ENCODE measurements at regions not wholly inside any gene's neighbourhood (a gene's known extent, or its start where the extent isn't known, plus 50 kb on each side); places are given as distances from the start of the nearest gene placed in this dataset.

DNA sequence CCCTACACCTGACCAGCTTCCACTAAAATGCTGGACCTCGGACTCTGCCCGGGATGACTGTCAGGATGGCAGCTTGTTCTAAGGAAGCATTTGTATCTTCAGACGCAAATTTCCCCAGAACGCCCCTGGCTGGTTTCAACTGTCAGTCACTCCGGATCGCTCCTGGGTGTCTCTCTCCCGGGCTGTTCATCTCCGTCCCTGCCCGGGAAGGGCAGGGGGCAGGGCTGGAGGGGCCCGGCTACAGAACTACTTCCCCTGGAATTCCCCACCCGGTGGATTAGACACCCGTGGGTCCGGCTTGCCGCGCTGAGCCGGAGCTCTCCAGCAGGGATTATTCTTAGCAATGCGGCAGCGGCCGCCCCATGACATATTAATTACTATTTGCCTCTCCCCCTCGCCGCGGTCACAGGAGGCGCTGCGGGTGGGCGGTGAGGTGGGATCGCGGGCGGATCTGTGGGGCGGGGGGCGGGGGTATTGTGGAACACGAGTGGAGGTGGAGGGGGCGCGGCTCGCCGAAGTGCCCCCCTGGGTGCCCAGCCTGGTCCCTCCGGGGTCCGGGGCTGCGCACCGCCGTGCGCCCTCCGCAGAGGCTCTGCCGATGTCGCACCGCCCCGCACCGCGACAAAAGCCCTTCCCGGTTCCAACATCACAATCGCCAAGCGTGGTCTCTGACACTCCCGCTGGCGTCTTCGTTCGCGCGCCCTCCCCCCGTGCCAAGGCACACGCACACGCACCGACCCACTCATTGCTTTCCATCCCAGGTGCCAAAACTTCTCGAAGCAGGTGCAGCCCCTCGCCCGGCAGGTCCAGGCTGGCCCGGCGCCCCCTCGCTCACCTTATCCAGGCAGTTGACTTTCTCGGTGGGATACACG is 276.1 kb upstream of the NEBL start:
- Histone ChIP-seq H3K23ac (ENCODE audit: low read length in 2 of 2) (peak overlapping the region in 1 of 2 experiments; percentile 77), H3K9me3 (ENCODE audit: control insufficient read depth, low read length) (no peaks in the 10 kb centered on the region), H2BK12ac (ENCODE audit: low read length in 2 of 2) (no peak overlapping the region), H3K27ac (ENCODE audit: low read length, poor library complexity, severe bottlenecking) (no peak overlapping the region), H3K4me1 (ENCODE audit: control insufficient read depth, insufficient read depth, low read depth, low read length) (peaks cover 15% of the 10 kb centered on the region), H2AK5ac (ENCODE audit: low read length, severe bottlenecking) (no peak overlapping the region), H3K14ac (ENCODE audit: low read length in 2 of 2) (no peak overlapping the region), H3K36me3 (ENCODE audit: control insufficient read depth in 1 of 2, insufficient read depth in 2 of 2, low read depth in 1 of 2, low read length in 2 of 2) (no peaks in the 10 kb centered on the region), H3K27me3 (ENCODE audit: control insufficient read depth in 1 of 2, insufficient read depth in 1 of 2, low read length in 2 of 2) (peaks cover 26 to 35% of the 10 kb centered on the region in 2 experiments), H3K4ac (ENCODE audit: low read depth in 1 of 2, low read length in 2 of 2) (no peak overlapping the region), H3K9ac (ENCODE audit: low read length) (no peak overlapping the region), H2BK15ac (ENCODE audit: low read depth, poor library complexity, severe bottlenecking) (no peak overlapping the region), H2BK5ac (ENCODE audit: low read depth, low read length, poor library complexity, severe bottlenecking) (no peak overlapping the region), H3K79me1 (replicated peaks; ENCODE audit: low read length, poor library complexity, severe bottlenecking) (no peaks in the 10 kb centered on the region), H3K4me3 (ENCODE audit: insufficient read depth in 1 of 2, low read depth in 1 of 2, low read length in 2 of 2) (peak overlapping the region; percentile 69 to 70), H3K18ac (ENCODE audit: low read depth in 1 of 2, low read length in 2 of 2) (peak overlapping the region in 1 of 2 experiments; percentile 28), H2AFZ (ENCODE audit: low read depth, low read length) (peak overlapping the region; percentile 1), H4K91ac (ENCODE audit: low read length) (no peak overlapping the region), H3K4me2 (ENCODE audit: low read length, poor library complexity, severe bottlenecking) (peak overlapping the region; percentile 96), H2BK120ac (ENCODE audit: low read depth, low read length) (no peak overlapping the region), H4K8ac (ENCODE audit: low read length) (no peak overlapping the region)
- WGBS, result 2% methylated on average over 46 of the region's 69 CpGs
- peak; percentile 44 for DNase-seq

DNA sequence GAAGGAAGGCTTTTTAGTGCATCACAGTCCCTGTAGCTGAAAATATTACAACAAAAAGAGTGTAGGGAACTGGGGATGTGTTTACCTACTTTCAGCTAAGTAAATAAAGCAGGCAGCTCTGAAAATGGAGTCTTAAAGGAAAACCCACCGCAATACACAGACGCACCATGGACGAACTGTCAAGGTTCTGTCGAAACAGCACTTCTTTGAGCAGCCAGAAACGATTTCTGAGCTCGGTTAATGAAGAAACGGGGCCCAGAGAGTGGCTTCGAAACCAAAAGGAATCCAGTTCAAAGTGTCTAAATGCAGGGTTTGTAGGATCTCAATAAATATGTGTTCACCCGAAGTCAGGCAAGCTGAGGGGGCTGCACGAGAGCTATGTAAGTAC is 275.4 kb upstream of the NEBL start:
- no peaks in the 10 kb centered on the region for H3K79me1 ChIP-seq (replicated peaks; ENCODE audit: low read length, poor library complexity, severe bottlenecking)
- no peaks in the 10 kb centered on the region for H3K9me3 ChIP-seq (ENCODE audit: control insufficient read depth, low read length)
- no peak overlapping the region for H2BK5ac ChIP-seq (ENCODE audit: low read depth, low read length, poor library complexity, severe bottlenecking)
- no peak overlapping the region for H3K9ac ChIP-seq (ENCODE audit: low read length)
- no peak overlapping the region for H4K8ac ChIP-seq (ENCODE audit: low read length)
- peak; percentile 9 for DNase-seq
- 35% methylated on average over 10 of the region's 10 CpGs for WGBS
- H3K14ac ChIP-seq (ENCODE audit: low read length in 2 of 2), result no peak overlapping the region
- H3K4me1 ChIP-seq (ENCODE audit: control insufficient read depth, insufficient read depth, low read depth, low read length), result peaks cover 15% of the 10 kb centered on the region
- H3K4ac ChIP-seq (ENCODE audit: low read depth in 1 of 2, low read length in 2 of 2), result no peak overlapping the region
- no peak overlapping the region for H2BK120ac ChIP-seq (ENCODE audit: low read depth, low read length)
- H2BK15ac ChIP-seq (ENCODE audit: low read depth, poor library complexity, severe bottlenecking), result no peak overlapping the region
- H3K4me2 ChIP-seq (ENCODE audit: low read length, poor library complexity, severe bottlenecking), result peak overlapping the region; percentile 96
- no peaks in the 10 kb centered on the region for H3K36me3 ChIP-seq (ENCODE audit: control insufficient read depth in 1 of 2, insufficient read depth in 2 of 2, low read depth in 1 of 2, low read length in 2 of 2)
- no peak overlapping the region for H2BK12ac ChIP-seq (ENCODE audit: low read length in 2 of 2)
- no peak overlapping the region for H3K23ac ChIP-seq (ENCODE audit: low read length in 2 of 2)
- H3K27ac ChIP-seq (ENCODE audit: low read length, poor library complexity, severe bottlenecking), result no peak overlapping the region
- H3K18ac ChIP-seq (ENCODE audit: low read depth in 1 of 2, low read length in 2 of 2), result no peak overlapping the region
- peak overlapping the region in 1 of 2 experiments; percentile 70 for H3K4me3 ChIP-seq (ENCODE audit: insufficient read depth in 1 of 2, low read depth in 1 of 2, low read length in 2 of 2)
- peaks cover 26 to 35% of the 10 kb centered on the region in 2 experiments for H3K27me3 ChIP-seq (ENCODE audit: control insufficient read depth in 1 of 2, insufficient read depth in 1 of 2, low read length in 2 of 2)
- H2AFZ ChIP-seq (ENCODE audit: low read depth, low read length), result no peak overlapping the region
- no peak overlapping the region for H2AK5ac ChIP-seq (ENCODE audit: low read length, severe bottlenecking)
- H4K91ac ChIP-seq (ENCODE audit: low read length), result no peak overlapping the region

DNA sequence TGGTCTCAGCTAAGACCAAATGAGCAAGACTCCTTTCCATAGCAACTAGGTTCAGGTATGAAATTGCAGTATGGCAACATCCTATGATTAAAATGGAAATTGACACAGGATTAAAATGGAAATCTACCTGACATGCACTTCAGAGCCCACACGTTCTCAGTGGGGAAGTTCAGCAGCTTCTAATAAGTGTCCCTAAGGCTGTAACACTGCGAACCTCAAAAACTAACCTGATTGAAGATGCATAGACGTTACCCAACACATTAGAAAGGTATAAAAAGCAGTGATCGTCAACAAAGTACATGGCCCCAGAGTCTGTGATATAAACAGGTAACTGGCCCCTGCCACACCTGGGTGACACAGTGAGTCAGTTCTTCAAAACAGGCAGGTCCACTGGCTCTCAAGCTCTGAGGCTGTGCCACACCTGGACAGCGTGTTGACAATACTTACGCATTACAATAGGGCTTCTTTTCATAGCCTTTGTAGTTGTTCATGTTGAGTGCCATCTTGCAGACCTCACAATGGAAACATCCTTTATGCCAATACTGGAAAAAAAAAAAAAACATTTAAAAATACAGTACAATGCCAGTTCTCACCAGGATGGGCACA is 274.9 kb upstream of the NEBL start:
- no peak overlapping the region for H3K23ac ChIP-seq (ENCODE audit: low read length in 2 of 2)
- WGBS, result 93% methylated on average over 6 of the region's 6 CpGs
- no peak overlapping the region for H3K4me3 ChIP-seq (ENCODE audit: insufficient read depth in 1 of 2, low read depth in 1 of 2, low read length in 2 of 2)

DNA sequence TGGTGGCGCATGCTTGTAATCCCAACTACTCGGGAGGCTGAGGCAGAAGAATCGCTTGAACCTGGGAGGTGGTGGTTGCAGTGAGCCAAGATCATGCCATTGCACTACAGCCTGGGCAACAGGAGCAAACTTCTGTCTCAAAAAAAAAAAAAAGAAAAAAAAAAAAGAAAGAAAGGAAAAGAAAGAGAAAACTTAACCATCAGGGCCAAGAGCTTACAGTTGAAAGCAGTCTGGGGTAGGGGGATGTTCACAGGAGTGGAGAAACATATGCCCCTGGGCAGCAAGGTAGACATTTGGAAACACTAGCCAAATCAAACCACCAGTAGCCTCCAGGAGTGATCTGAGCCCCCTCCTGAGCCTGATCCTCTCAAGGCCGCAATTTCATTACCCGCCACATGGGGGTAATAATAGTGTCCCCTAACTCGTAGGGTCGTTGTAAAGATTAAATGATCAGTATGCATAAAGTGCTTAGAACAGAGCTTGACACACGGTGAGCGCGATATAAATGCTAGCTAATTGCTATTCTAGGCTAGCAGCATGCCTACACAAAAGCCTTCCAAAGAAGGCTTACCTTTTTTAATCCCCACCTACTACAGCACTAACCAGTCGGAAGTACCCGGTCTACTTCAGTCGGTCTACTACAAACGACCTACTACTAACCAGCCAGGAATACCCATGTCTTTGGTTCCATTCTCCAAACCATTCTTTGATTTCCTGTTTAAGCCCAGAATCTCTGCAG is 274.3 kb upstream of the NEBL start:
- Histone ChIP-seq H3K4me2 (ENCODE audit: low read length, poor library complexity, severe bottlenecking) (no peak overlapping the region), H2AK5ac (ENCODE audit: low read length, severe bottlenecking) (no peak overlapping the region), H3K4me3 (ENCODE audit: insufficient read depth in 1 of 2, low read depth in 1 of 2, low read length in 2 of 2) (no peak overlapping the region), H3K4me1 (ENCODE audit: control insufficient read depth, insufficient read depth, low read depth, low read length) (peaks cover 17% of the 10 kb centered on the region), H2BK12ac (ENCODE audit: low read length in 2 of 2) (no peak overlapping the region), H3K18ac (ENCODE audit: low read depth in 1 of 2, low read length in 2 of 2) (no peak overlapping the region), H4K8ac (ENCODE audit: low read length) (no peak overlapping the region), H3K79me1 (replicated peaks; ENCODE audit: low read length, poor library complexity, severe bottlenecking) (no peaks in the 10 kb centered on the region), H3K9ac (ENCODE audit: low read length) (no peak overlapping the region), H2BK120ac (ENCODE audit: low read depth, low read length) (no peak overlapping the region), H3K27ac (ENCODE audit: low read length, poor library complexity, severe bottlenecking) (no peak overlapping the region), H3K9me3 (ENCODE audit: control insufficient read depth, low read length) (no peaks in the 10 kb centered on the region), H4K91ac (ENCODE audit: low read length) (no peak overlapping the region), H3K36me3 (ENCODE audit: control insufficient read depth in 1 of 2, insufficient read depth in 2 of 2, low read depth in 1 of 2, low read length in 2 of 2) (no peaks in the 10 kb centered on the region), H2BK15ac (ENCODE audit: low read depth, poor library complexity, severe bottlenecking) (no peak overlapping the region), H3K4ac (ENCODE audit: low read depth in 1 of 2, low read length in 2 of 2) (no peak overlapping the region), H2AFZ (ENCODE audit: low read depth, low read length) (no peak overlapping the region), H3K27me3 (ENCODE audit: control insufficient read depth in 1 of 2, insufficient read depth in 1 of 2, low read length in 2 of 2) (peaks cover 26 to 35% of the 10 kb centered on the region in 2 experiments), H2BK5ac (ENCODE audit: low read depth, low read length, poor library complexity, severe bottlenecking) (no peak overlapping the region), H3K14ac (ENCODE audit: low read length in 2 of 2) (no peak overlapping the region), H3K23ac (ENCODE audit: low read length in 2 of 2) (no peak overlapping the region)
- DNase-seq, result peak; percentile 9
- 80% methylated on average over 14 of the region's 14 CpGs for WGBS

More for the DNA sequence above, 274.9 kb upstream of the NEBL start:
- no peak overlapping the region for H2BK12ac ChIP-seq (ENCODE audit: low read length in 2 of 2)
- peaks cover 26 to 35% of the 10 kb centered on the region in 2 experiments for H3K27me3 ChIP-seq (ENCODE audit: control insufficient read depth in 1 of 2, insufficient read depth in 1 of 2, low read length in 2 of 2)
- H2BK120ac ChIP-seq (ENCODE audit: low read depth, low read length), result no peak overlapping the region
- no peaks in the 10 kb centered on the region for H3K79me1 ChIP-seq (replicated peaks; ENCODE audit: low read length, poor library complexity, severe bottlenecking)
- no peaks in the 10 kb centered on the region for H3K9me3 ChIP-seq (ENCODE audit: control insufficient read depth, low read length)
- no peak overlapping the region for H3K4me2 ChIP-seq (ENCODE audit: low read length, poor library complexity, severe bottlenecking)
- H2BK5ac ChIP-seq (ENCODE audit: low read depth, low read length, poor library complexity, severe bottlenecking), result no peak overlapping the region
- DNase-seq, result no peak
- H3K9ac ChIP-seq (ENCODE audit: low read length), result no peak overlapping the region
- H3K18ac ChIP-seq (ENCODE audit: low read depth in 1 of 2, low read length in 2 of 2), result no peak overlapping the region
- H2BK15ac ChIP-seq (ENCODE audit: low read depth, poor library complexity, severe bottlenecking), result no peak overlapping the region
- H4K8ac ChIP-seq (ENCODE audit: low read length), result no peak overlapping the region
- no peak overlapping the region for H3K27ac ChIP-seq (ENCODE audit: low read length, poor library complexity, severe bottlenecking)
- no peaks in the 10 kb centered on the region for H3K36me3 ChIP-seq (ENCODE audit: control insufficient read depth in 1 of 2, insufficient read depth in 2 of 2, low read depth in 1 of 2, low read length in 2 of 2)
- H3K14ac ChIP-seq (ENCODE audit: low read length in 2 of 2), result no peak overlapping the region
- no peak overlapping the region for H2AK5ac ChIP-seq (ENCODE audit: low read length, severe bottlenecking)
- H3K4ac ChIP-seq (ENCODE audit: low read depth in 1 of 2, low read length in 2 of 2), result no peak overlapping the region
- no peak overlapping the region for H4K91ac ChIP-seq (ENCODE audit: low read length)
- H3K4me1 ChIP-seq (ENCODE audit: control insufficient read depth, insufficient read depth, low read depth, low read length), result peaks cover 15% of the 10 kb centered on the region
- no peak overlapping the region for H2AFZ ChIP-seq (ENCODE audit: low read depth, low read length)
